HL-60 (cell line): ENCODE measurements at regions not wholly inside any gene's neighbourhood (a gene's known extent, or its start where the extent isn't known, plus 50 kb on each side); places are given as distances from the start of the nearest gene placed in this dataset.

Experiments
- POLR2AphosphoS5 ChIP-seq: IDR thresholded peaks from 2 replicates; pipeline ENCODE4 v1.6.1; 2012; ENCODE audit warnings: low read depth
- TF ChIP-seq, protein P1 (sequence below): IDR thresholded peaks from one replicate; pipeline ENCODE4 v1.5.1; 2011; ENCODE audit warnings: low read length, control low read depth, inconsistent platforms; ENCODE audit not compliant: insufficient read depth

GRCh38 chr5:123873846-123874245, 361.9 kb downstream of the CSNK1G3 start:
- TF ChIP-seq POLR2AphosphoS5, result no peak
- TF ChIP-seq, protein P1, sequence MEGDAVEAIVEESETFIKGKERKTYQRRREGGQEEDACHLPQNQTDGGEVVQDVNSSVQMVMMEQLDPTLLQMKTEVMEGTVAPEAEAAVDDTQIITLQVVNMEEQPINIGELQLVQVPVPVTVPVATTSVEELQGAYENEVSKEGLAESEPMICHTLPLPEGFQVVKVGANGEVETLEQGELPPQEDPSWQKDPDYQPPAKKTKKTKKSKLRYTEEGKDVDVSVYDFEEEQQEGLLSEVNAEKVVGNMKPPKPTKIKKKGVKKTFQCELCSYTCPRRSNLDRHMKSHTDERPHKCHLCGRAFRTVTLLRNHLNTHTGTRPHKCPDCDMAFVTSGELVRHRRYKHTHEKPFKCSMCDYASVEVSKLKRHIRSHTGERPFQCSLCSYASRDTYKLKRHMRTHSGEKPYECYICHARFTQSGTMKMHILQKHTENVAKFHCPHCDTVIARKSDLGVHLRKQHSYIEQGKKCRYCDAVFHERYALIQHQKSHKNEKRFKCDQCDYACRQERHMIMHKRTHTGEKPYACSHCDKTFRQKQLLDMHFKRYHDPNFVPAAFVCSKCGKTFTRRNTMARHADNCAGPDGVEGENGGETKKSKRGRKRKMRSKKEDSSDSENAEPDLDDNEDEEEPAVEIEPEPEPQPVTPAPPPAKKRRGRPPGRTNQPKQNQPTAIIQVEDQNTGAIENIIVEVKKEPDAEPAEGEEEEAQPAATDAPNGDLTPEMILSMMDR, result no peak
